Activated CD8-positive, alpha-beta T cell treated with anti-CD3 and anti-CD28 coated beads for 36 hours (primary cell): ENCODE measurements at regions not wholly inside any gene's neighbourhood (a gene's known extent, or its start where the extent isn't known, plus 50 kb on each side); places are given as distances from the start of the nearest gene placed in this dataset.

Experiments used
- ATAC-seq: fragments of 200-7000 bp; cut with Tn5 transposase; one replicate; pipeline ENCODE4 v1.10.0; 2021; ENCODE audit warnings: mild to moderate bottlenecking, moderate library complexity
- CTCF ChIA-PET: fragments of 350-600 bp; sonication (Branson Sonifier 250); formaldehyde crosslinking; loops from one replicate; lab custom pipeline; 2021; ENCODE audit warnings: antibody characterized with exemption; lab: Charles Lee
- POLR2A ChIA-PET: fragments of 350-600 bp; sonication (Branson Sonifier 250); formaldehyde crosslinking; loops from one replicate; lab custom pipeline; 2021; ENCODE audit warnings: antibody characterized with exemption; lab: Charles Lee
- DNase-seq: peaks from one replicate; pipeline ENCODE4 v3.0.0-alpha.2; 2020
- H3K27ac Mint-ChIP-seq: one replicate; pipeline ENCODE4 v1.8.0; 2021; ENCODE audit warnings: mild to moderate bottlenecking, mixed read lengths
- H3K27me3 Mint-ChIP-seq: one replicate; pipeline ENCODE4 v1.8.0; 2021; ENCODE audit warnings: mixed read lengths
- H3K36me3 Mint-ChIP-seq: one replicate; pipeline ENCODE4 v1.8.0; 2021; ENCODE audit warnings: low read depth, mixed read lengths
- H3K4me1 Mint-ChIP-seq: one replicate; pipeline ENCODE4 v1.8.0; 2021; ENCODE audit warnings: low read depth, mixed read lengths
- H3K4me3 Mint-ChIP-seq: one replicate; pipeline ENCODE4 v1.8.0; 2021; ENCODE audit warnings: mild to moderate bottlenecking, moderate library complexity, mixed read lengths
- H3K9me3 Mint-ChIP-seq: one replicate; pipeline ENCODE4 v1.8.0; 2021; ENCODE audit warnings: mixed read lengths
- intact Hi-C: fragments of 100-400 bp; cut with micrococcal nuclease; formaldehyde crosslinking; loops from one replicate; pipeline ENCODE4 v1.10.0; 2022
- TF ChIP-seq, protein P1 (sequence below): fragments of 200-600 bp; IDR thresholded peaks from one replicate; pipeline ENCODE4 v1.8.0; 2022; ENCODE audit warnings: antibody characterized with exemption, mild to moderate bottlenecking

DNA sequence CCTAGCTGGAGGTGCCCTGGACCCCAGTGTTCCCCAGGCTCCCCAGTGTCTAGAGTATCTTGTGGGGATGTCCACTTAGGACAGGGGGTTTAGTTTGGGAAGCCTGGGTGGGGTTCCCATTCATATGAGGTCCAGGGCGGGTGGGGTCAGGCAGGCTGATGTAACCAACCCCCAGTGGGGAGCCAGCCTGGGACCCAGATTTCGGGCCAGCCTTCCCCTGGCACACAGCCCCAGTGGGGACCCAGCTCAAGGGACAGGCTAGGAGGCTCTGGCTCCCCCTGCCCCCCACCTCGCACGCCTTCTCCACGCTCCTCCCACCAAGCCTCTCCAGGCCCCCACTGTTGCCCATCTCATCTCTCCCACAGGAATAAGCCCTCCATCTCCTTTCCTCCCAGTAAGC lies 323.5 kb downstream of the UACA start:
- peaks cover 19% of the 10 kb centered on the region for H3K27me3 Mint-ChIP-seq
- ChIA-PET POLR2A (no interaction called here), CTCF (interaction anchor here (0.7 to 1.6 kb wide), 2 partner anchors 12 to 27 kb away, joined by 4 read pairs; no protein-coding TSS in a partner anchor)
- H3K36me3 Mint-ChIP-seq = no peaks in the 10 kb centered on the region
- intact Hi-C loops = no loop called here
- ATAC-seq (no peak), DNase-seq (no peak)
- no peaks in the 10 kb centered on the region for H3K9me3 Mint-ChIP-seq
- H3K4me3 Mint-ChIP-seq = no peak overlapping the region
- H3K27ac Mint-ChIP-seq = no peak overlapping the region
- TF ChIP-seq, protein P1, sequence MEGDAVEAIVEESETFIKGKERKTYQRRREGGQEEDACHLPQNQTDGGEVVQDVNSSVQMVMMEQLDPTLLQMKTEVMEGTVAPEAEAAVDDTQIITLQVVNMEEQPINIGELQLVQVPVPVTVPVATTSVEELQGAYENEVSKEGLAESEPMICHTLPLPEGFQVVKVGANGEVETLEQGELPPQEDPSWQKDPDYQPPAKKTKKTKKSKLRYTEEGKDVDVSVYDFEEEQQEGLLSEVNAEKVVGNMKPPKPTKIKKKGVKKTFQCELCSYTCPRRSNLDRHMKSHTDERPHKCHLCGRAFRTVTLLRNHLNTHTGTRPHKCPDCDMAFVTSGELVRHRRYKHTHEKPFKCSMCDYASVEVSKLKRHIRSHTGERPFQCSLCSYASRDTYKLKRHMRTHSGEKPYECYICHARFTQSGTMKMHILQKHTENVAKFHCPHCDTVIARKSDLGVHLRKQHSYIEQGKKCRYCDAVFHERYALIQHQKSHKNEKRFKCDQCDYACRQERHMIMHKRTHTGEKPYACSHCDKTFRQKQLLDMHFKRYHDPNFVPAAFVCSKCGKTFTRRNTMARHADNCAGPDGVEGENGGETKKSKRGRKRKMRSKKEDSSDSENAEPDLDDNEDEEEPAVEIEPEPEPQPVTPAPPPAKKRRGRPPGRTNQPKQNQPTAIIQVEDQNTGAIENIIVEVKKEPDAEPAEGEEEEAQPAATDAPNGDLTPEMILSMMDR = no peak
- H3K4me1 Mint-ChIP-seq = peaks cover 18% of the 10 kb centered on the region

DNA sequence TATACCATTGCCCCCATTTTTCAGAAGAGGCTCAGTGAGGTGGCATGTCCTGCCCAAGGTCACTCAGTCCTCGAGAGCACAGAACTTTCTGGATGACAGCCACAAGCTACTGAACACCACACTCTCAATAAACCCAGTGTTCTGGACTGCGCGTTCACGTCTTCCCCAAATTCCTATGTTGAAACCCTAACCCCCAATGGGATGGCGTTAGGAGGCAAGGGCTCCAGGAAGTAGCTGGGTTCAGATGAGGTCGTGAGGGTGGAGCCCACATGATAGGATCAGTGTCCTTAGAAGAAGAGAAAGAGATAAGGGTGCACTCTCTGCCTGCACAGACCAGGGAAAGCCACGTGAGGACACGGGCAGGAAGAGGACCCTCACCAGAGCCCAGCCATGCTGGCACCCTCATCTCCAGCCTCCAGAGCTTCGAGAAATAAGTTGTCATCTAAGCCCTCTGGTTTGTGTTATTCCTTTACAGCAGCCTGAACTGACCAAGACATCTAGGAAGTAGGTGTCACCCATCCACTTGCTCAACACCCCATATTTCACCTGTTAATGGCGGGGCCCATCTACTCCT lies 324.0 kb downstream of the UACA start:
- POLR2A ChIA-PET = no interaction called here
- CTCF ChIA-PET = interaction anchor here (0.7 to 1.6 kb wide), 2 partner anchors 13 to 27 kb away, joined by 4 read pairs; no protein-coding TSS in a partner anchor
- DNase-seq = no peak
- H3K9me3 Mint-ChIP-seq = no peaks in the 10 kb centered on the region
- TF ChIP-seq, protein P1 = no peak
- no peak overlapping the region for H3K4me3 Mint-ChIP-seq
- H3K4me1 Mint-ChIP-seq = peaks cover 21% of the 10 kb centered on the region
- peaks cover 17% of the 10 kb centered on the region for H3K27me3 Mint-ChIP-seq
- intact Hi-C loops = no loop called here
- ATAC-seq = no peak
- H3K27ac Mint-ChIP-seq = no peak overlapping the region
- no peaks in the 10 kb centered on the region for H3K36me3 Mint-ChIP-seq

DNA sequence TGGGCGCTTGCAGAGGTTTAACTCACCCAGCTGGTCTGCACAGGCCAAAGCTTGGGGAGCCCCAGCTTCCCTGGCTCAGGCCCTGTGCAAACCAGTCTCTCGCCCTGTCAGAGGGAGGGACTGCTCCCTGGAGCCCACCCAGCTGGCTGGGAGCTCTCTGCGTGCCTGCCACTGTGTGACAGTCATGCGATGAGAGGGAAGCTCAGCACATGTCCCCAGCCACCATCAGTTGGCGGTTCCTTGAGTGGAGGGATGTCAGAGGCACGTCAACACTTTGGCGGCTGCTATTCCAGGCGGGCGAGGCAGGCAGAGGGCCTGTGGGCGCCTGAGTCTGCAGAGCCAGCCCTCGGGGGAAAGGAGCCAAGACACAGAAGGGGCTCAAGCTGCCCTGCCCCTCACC lies 324.6 kb downstream of the UACA start:
- CTCF ChIA-PET = no interaction called here
- intact Hi-C loops = no loop called here
- Mint-ChIP-seq H3K27ac (no peak overlapping the region), H3K9me3 (no peaks in the 10 kb centered on the region), H3K27me3 (peaks cover 14% of the 10 kb centered on the region), H3K4me1 (peaks cover 21% of the 10 kb centered on the region), H3K4me3 (no peak overlapping the region), H3K36me3 (no peaks in the 10 kb centered on the region)
- DNase-seq = no peak
- TF ChIP-seq, protein P1 = no peak
- POLR2A ChIA-PET = no interaction called here
- no peak for ATAC-seq

DNA sequence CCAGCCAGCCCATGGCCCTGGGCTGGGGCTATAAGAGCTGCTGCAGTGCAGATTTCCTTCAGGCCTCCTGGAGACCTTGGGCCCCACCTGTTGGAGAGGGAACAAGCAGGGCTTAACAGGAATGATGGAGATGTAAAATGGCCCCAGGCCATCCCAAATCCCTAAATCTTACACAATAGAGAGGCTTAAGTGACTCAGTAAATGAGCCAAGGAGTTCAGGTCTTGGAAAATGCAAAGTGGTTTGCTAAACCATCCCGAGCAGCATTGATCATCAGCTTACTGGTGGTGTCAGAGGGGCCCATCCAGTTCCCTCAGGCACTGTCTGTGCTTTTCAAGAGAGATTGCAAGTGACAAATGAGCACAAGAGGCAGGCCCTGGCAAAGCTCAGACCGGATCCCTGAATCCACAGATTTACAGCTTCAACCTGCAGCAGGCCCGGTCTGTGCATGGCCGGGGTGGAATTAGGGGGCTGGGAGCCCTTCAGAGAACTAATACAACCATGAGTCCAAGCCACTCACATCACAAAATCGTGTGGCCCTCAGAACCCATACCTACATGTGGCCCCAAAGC lies 325.4 kb downstream of the UACA start:
- DNase-seq (no peak), ATAC-seq (no peak)
- TF ChIP-seq, protein P1 = no peak
- Mint-ChIP-seq H3K36me3 (no peaks in the 10 kb centered on the region), H3K4me1 (peaks cover 21% of the 10 kb centered on the region), H3K9me3 (no peaks in the 10 kb centered on the region), H3K27me3 (peaks cover 10% of the 10 kb centered on the region), H3K4me3 (no peak overlapping the region), H3K27ac (no peak overlapping the region)
- CTCF ChIA-PET = no interaction called here
- POLR2A ChIA-PET = no interaction called here
- intact Hi-C loops = no loop called here

DNA sequence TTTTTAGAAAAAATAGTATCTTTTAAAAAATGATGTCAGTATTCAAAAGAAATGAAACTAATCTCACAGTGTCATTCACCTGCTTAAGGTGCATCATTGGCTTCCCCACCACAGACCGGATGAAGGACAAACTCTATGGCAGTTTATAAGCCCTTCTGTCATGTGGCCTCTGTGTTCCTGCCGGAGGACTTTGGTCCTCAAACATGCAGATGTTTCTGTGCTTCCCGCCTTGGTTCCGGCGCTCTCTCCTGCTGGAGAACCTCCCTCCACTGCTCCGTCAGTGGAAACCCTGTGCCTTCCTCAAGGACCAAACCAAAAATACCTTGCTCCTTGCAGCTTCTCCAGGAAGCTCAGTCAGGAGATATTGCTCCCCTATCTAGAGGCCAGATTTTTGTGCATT lies 326.3 kb downstream of the UACA start:
- Mint-ChIP-seq H3K27me3 (peaks cover 5% of the 10 kb centered on the region), H3K9me3 (no peaks in the 10 kb centered on the region), H3K4me1 (peaks cover 21% of the 10 kb centered on the region), H3K36me3 (no peaks in the 10 kb centered on the region), H3K27ac (no peak overlapping the region), H3K4me3 (no peak overlapping the region)
- ChIA-PET CTCF (no interaction called here), POLR2A (no interaction called here)
- ATAC-seq (no peak), DNase-seq (no peak)
- intact Hi-C loops = no loop called here
- TF ChIP-seq, protein P1 = no peak
